Fibroblast of lung (primary cell): ENCODE measurements at regions not wholly inside any gene's neighbourhood (a gene's known extent, or its start where the extent isn't known, plus 50 kb on each side); places are given as distances from the start of the nearest gene placed in this dataset.

ENCODE experiments used
- DNase-seq, 2 donors: peaks; one replicate each; pipeline versions ENCODE4 v3.0.0 to v3.0.0-alpha.2; 2010; ENCODE audit warnings: low read depth in 2 of 2
- H2AFZ ChIP-seq: 2 replicates; pipeline ENCODE4 v1.5.1; 2012; ENCODE audit warnings: low read length, control low read depth, inconsistent platforms
- H3K27ac ChIP-seq: 2 replicates; pipeline ENCODE4 v1.5.1; 2011; ENCODE audit warnings: low read length, control low read depth; ENCODE audit not compliant: insufficient read depth
- H3K27me3 ChIP-seq: 2 replicates; pipeline ENCODE4 v1.5.1; 2011; ENCODE audit warnings: mild to moderate bottlenecking, low read length; ENCODE audit not compliant: control insufficient read depth, insufficient read depth
- H3K36me3 ChIP-seq: 2 replicates; pipeline ENCODE4 v1.5.1; 2011; ENCODE audit warnings: low read length; ENCODE audit not compliant: control insufficient read depth, insufficient read depth
- H3K4me1 ChIP-seq: 2 replicates; pipeline ENCODE4 v1.5.1; 2011; ENCODE audit warnings: low read length; ENCODE audit not compliant: control insufficient read depth, insufficient read depth; ENCODE audit errors: extremely low read depth
- H3K4me2 ChIP-seq: 2 replicates; pipeline ENCODE4 v1.5.1; 2011; ENCODE audit warnings: low read length, control low read depth; ENCODE audit not compliant: insufficient read depth; ENCODE audit errors: extremely low read depth
- H3K4me3 ChIP-seq, 4 experiments: fragments of 200-600 bp in 1 of 4; sonication (generic) in 1 of 4; replicated peaks in 1 of 4; 2 replicates each; pipeline ENCODE4 v1.5.1; 2011 to 2016; ENCODE audit warnings: low read length in 4 of 4, low read depth in 3 of 4, mild to moderate bottlenecking in 3 of 4, control low read depth in 2 of 4, inconsistent platforms in 1 of 4, mixed read lengths in 1 of 4; ENCODE audit not compliant: insufficient read depth in 1 of 4; ENCODE audit errors: control extremely low read depth in 1 of 4
- H3K79me2 ChIP-seq: 2 replicates; pipeline ENCODE4 v1.5.1; 2012; ENCODE audit warnings: mild to moderate bottlenecking, low read length, inconsistent platforms; ENCODE audit not compliant: control insufficient read depth, insufficient read depth
- H3K9ac ChIP-seq: 2 replicates; pipeline ENCODE4 v1.5.1; 2011; ENCODE audit warnings: mild to moderate bottlenecking, low read length, control low read depth; ENCODE audit not compliant: insufficient read depth
- H3K9me3 ChIP-seq: 2 replicates; pipeline ENCODE4 v1.5.1; 2012; ENCODE audit warnings: low read depth, low read length; ENCODE audit not compliant: control insufficient read depth, insufficient read depth
- H4K20me1 ChIP-seq: 2 replicates; pipeline ENCODE4 v1.5.1; 2011; ENCODE audit warnings: low read length; ENCODE audit not compliant: control insufficient read depth, insufficient read depth; ENCODE audit errors: extremely low read depth
- EZH2 ChIP-seq: IDR thresholded peaks from 2 replicates; pipeline ENCODE4 v1.5.1; 2012; ENCODE audit warnings: low read length, control low read depth, mild to moderate bottlenecking; ENCODE audit errors: missing control alignments
- TF ChIP-seq, protein P1 (sequence below), 2 donors: IDR thresholded peaks in 1 of 2; conservative IDR thresholded peaks in 1 of 2; 1 replicate in 1 of 2; 2 replicates in 1 of 2; pipeline ENCODE4 v1.5.1; 2011 to 2012; ENCODE audit warnings: low read length in 2 of 2, control low read depth in 1 of 2, inconsistent platforms in 1 of 2, low read depth in 1 of 2, mild to moderate bottlenecking in 1 of 2

DNA sequence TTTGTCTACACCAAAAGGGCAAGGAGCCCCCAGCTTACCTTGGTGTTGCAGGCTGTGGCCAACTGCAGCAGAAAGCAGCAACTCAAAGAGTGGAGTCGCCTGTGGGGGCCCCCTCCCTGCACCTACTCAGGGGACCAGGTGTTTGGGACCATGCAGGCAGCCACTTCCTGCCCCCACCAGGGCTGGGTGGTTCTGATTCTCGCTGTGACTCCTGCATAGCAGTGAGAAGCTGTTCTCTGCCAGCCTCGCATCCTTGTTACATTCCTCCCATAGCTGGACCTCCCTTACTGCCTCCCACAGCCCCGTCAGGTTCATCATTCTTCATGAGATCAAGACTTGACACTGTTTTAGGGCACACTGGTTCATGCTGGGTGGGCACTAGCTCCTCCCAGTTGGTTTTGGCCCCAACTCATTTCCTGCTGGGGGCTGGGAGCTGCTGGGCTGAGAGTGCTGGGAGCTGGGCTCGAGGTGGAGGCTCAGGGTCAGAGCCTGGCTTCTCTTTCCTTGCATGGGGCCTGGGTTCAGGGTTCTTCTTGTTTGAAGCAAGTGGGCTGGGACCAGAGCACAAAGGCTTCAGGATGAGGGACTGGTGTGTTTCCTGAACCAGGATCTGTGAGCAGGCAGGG lies 146.9 kb upstream of the C1orf174 start:
- Histone ChIP-seq H3K79me2 (no peaks in the 10 kb centered on the region), H3K9me3 (no peaks in the 10 kb centered on the region), H4K20me1 (no peaks in the 10 kb centered on the region), H3K4me2 (no peak overlapping the region), H3K36me3 (no peaks in the 10 kb centered on the region), H3K27me3 (no peaks in the 10 kb centered on the region), H2AFZ (no peak overlapping the region), H3K27ac (no peak overlapping the region), H3K4me3 (no peak overlapping the region), H3K9ac (no peak overlapping the region), H3K4me1 (no peaks in the 10 kb centered on the region)
- no peak for DNase-seq
- no peak for TF ChIP-seq EZH2
- TF ChIP-seq, protein P1, sequence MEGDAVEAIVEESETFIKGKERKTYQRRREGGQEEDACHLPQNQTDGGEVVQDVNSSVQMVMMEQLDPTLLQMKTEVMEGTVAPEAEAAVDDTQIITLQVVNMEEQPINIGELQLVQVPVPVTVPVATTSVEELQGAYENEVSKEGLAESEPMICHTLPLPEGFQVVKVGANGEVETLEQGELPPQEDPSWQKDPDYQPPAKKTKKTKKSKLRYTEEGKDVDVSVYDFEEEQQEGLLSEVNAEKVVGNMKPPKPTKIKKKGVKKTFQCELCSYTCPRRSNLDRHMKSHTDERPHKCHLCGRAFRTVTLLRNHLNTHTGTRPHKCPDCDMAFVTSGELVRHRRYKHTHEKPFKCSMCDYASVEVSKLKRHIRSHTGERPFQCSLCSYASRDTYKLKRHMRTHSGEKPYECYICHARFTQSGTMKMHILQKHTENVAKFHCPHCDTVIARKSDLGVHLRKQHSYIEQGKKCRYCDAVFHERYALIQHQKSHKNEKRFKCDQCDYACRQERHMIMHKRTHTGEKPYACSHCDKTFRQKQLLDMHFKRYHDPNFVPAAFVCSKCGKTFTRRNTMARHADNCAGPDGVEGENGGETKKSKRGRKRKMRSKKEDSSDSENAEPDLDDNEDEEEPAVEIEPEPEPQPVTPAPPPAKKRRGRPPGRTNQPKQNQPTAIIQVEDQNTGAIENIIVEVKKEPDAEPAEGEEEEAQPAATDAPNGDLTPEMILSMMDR (conservative IDR thresholded peaks at IDR 0.05 in 1 of 2, IDR thresholded peaks at IDR 0.05 in 1 of 2; ENCODE audit: low read depth in 1 of 2, low read length in 2 of 2) = no peak

GRCh38 chr1:4047666-4048065 lies 147.6 kb upstream of the C1orf174 start:
- DNase-seq = no peak
- Histone ChIP-seq H3K4me3 (no peak overlapping the region), H3K4me1 (no peaks in the 10 kb centered on the region), H3K27me3 (no peaks in the 10 kb centered on the region), H3K27ac (no peak overlapping the region), H2AFZ (no peak overlapping the region), H3K4me2 (no peak overlapping the region), H3K36me3 (no peaks in the 10 kb centered on the region), H3K79me2 (no peaks in the 10 kb centered on the region), H4K20me1 (no peaks in the 10 kb centered on the region), H3K9ac (no peak overlapping the region), H3K9me3 (no peaks in the 10 kb centered on the region)
- TF ChIP-seq, protein P1 (conservative IDR thresholded peaks at IDR 0.05 in 1 of 2, IDR thresholded peaks at IDR 0.05 in 1 of 2; ENCODE audit: low read depth in 1 of 2, low read length in 2 of 2) = no peak
- no peak for TF ChIP-seq EZH2

DNA sequence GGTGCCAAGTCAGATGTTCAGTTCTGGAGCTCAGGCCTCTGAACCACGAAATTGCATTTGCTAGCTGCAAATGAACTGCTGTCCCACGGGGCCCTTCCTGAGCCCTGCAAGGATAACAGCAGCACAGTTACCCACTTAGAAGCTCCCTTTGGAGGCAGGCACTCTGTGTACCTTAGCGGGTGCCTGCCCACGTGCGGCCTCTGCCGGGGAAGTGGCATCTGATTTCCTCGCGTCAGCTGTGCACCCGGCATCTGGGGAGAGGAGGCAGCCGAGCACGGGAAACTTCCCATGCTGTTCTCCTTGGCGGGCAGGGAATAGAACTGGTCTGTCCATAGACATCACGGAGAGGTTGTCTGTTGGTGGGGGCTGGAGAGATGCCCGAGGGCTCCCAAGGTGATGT lies 148.0 kb upstream of the C1orf174 start:
- Histone ChIP-seq H3K36me3 (no peaks in the 10 kb centered on the region), H3K9me3 (no peaks in the 10 kb centered on the region), H3K4me1 (no peaks in the 10 kb centered on the region), H4K20me1 (no peaks in the 10 kb centered on the region), H3K4me3 (no peak overlapping the region), H3K79me2 (no peaks in the 10 kb centered on the region), H3K9ac (no peak overlapping the region), H3K27me3 (no peaks in the 10 kb centered on the region), H3K27ac (no peak overlapping the region), H2AFZ (no peak overlapping the region), H3K4me2 (no peak overlapping the region)
- no peak for DNase-seq
- TF ChIP-seq, protein P1 (conservative IDR thresholded peaks at IDR 0.05 in 1 of 2, IDR thresholded peaks at IDR 0.05 in 1 of 2; ENCODE audit: low read depth in 1 of 2, low read length in 2 of 2) = no peak
- TF ChIP-seq EZH2 = no peak
